K562 (cell line): ENCODE measurements at regions not wholly inside any gene's neighbourhood (a gene's known extent, or its start where the extent isn't known, plus 50 kb on each side); places are given as distances from the start of the nearest gene placed in this dataset.

ENCODE experiments used
- ATAC-seq: fragments of 200-7000 bp; cut with Tn5 transposase; 3 replicates; pipeline ENCODE4 v1.9.1; 2020; ENCODE audit warnings: moderate library complexity
- BruUV-seq: library from RNA; stranded (reverse); fragments of 400-500 nt; replicated peaks from 2 replicates; lab custom pipeline; 2021; lab: Mats Ljungman, UMichigan
- CTCF ChIA-PET: fragments of 300-600 bp; formaldehyde crosslinking; extraction: SDS; loops from one replicate; lab custom pipeline; 2021; ENCODE audit warnings: low intra/inter-chr PET ratio; lab: Yijun Ruan, JAX
- POLR2A ChIA-PET: fragments of 300-600, 350-650 bp; sonication (Branson Sonifier 250); formaldehyde crosslinking; extraction: SDS; loops from one replicate; lab custom pipeline; 2021; ENCODE audit warnings: antibody characterized with exemption, inconsistent platforms; lab: Yijun Ruan, JAX
- DNase-seq, 4 experiments: peaks; one replicate each; pipeline versions ENCODE4 v3.0.0 to v3.0.0-alpha.2; 2011 to 2018; ENCODE audit warnings: low spot score in 3 of 4, mixed read lengths in 3 of 4; ENCODE audit errors: extremely low read depth in 1 of 4
- FAIRE-seq: peaks from 2 replicates; lab custom pipeline; 2011; peaks lifted over from hg19 to GRCh38; lab: Jason Lieb, UNC
- H2AFZ ChIP-seq: 2 replicates; pipeline ENCODE4 v1.6.0; 2011; ENCODE audit warnings: low read depth, low read length, control low read depth, inconsistent platforms
- H3K27ac ChIP-seq: fragments of 200-600 bp; 3 replicates; pipeline ENCODE4 v1.8.0; 2011; ENCODE audit warnings: low read depth, mild to moderate bottlenecking, control low read depth, inconsistent platforms, low read length, moderate library complexity, mixed read lengths; ENCODE audit errors: extremely low read depth
- H3K27me3 ChIP-seq, 2 experiments: fragments of 300-600 bp in 1 of 2; 2 replicates in 1 of 2; 3 replicates in 1 of 2; pipeline versions ENCODE4 v1.6.0 to v1.8.0; 2011; ENCODE audit warnings: inconsistent platforms in 2 of 2, low read length in 2 of 2, mild to moderate bottlenecking in 1 of 2, mixed read lengths in 1 of 2, moderate library complexity in 1 of 2; ENCODE audit not compliant: control insufficient read depth in 2 of 2, insufficient read depth in 2 of 2
- H3K36me3 ChIP-seq: fragments of 300-600 bp; 3 replicates; pipeline ENCODE4 v1.8.0; 2011; ENCODE audit warnings: mild to moderate bottlenecking, low read length, inconsistent platforms; ENCODE audit not compliant: control insufficient read depth, insufficient read depth
- H3K4me1 ChIP-seq, 2 experiments: fragments of 200-600 bp in 1 of 2; replicated peaks in 1 of 2; 2 replicates in 1 of 2; 3 replicates in 1 of 2; pipeline versions ENCODE4 v1.5.1 to v1.8.0; 2011; ENCODE audit warnings: inconsistent platforms in 2 of 2, low read length in 2 of 2, mild to moderate bottlenecking in 1 of 2, mixed read lengths in 1 of 2, moderate library complexity in 1 of 2; ENCODE audit not compliant: control insufficient read depth in 2 of 2, insufficient read depth in 2 of 2
- H3K4me2 ChIP-seq: 2 replicates; pipeline ENCODE4 v1.6.1; 2011; ENCODE audit warnings: low read length, control low read depth, inconsistent platforms, mixed read lengths; ENCODE audit not compliant: insufficient read depth
- H3K4me3 ChIP-seq: fragments of 200-600 bp; sonication (generic), shearing (Covaris generic); 2 replicates; pipeline ENCODE4 v1.5.1; 2016; ENCODE audit warnings: control low read depth, inconsistent platforms
- H3K79me2 ChIP-seq: fragments of 200-600 bp; 3 replicates; pipeline ENCODE4 v1.8.0; 2011; ENCODE audit warnings: low read length, inconsistent platforms; ENCODE audit not compliant: control insufficient read depth, insufficient read depth
- H3K9ac ChIP-seq, 2 experiments: 2 replicates each; pipeline versions ENCODE4 v1.6.0 to v1.6.1; 2011; ENCODE audit warnings: low read depth in 2 of 2, low read length in 2 of 2, control low read depth in 1 of 2, inconsistent platforms in 1 of 2, mild to moderate bottlenecking in 1 of 2, mixed read lengths in 1 of 2; ENCODE audit not compliant: insufficient read depth in 1 of 2
- H3K9me1 ChIP-seq: one replicate; pipeline ENCODE4 v1.6.0; 2011; ENCODE audit warnings: inconsistent platforms, mild to moderate bottlenecking, low read length, moderate library complexity; ENCODE audit not compliant: control insufficient read depth, insufficient read depth
- H3K9me3 ChIP-seq: replicated peaks from 2 replicates; pipeline ENCODE4 v1.5.1; 2011; ENCODE audit warnings: low read depth, low read length, inconsistent platforms; ENCODE audit not compliant: control insufficient read depth, insufficient read depth
- H4K20me1 ChIP-seq: replicated peaks from 2 replicates; pipeline ENCODE4 v1.6.1; 2011; ENCODE audit warnings: low read length, inconsistent platforms, mixed read lengths; ENCODE audit not compliant: control insufficient read depth, insufficient read depth
- ATF6 ChIP-seq: sonication (generic); formaldehyde crosslinking; IDR thresholded peaks from 2 replicates; pipeline ENCODE4 v1.4.0; 2020; ENCODE audit warnings: mild to moderate bottlenecking, missing genetic modification reagents
- CBX8 ChIP-seq: fragments of 200-600 bp; sonication (generic); IDR thresholded peaks from 2 replicates; pipeline ENCODE4 v1.6.1; 2012; ENCODE audit warnings: borderline replicate concordance, mixed run types, low read depth, mild to moderate bottlenecking, moderate library complexity, mixed read lengths, low read length, control low read depth, inconsistent platforms; ENCODE audit not compliant: poor library complexity, severe bottlenecking; ENCODE audit errors: extremely low read depth
- EZH2 ChIP-seq: IDR thresholded peaks from 2 replicates; pipeline ENCODE4 v1.6.1; 2012; ENCODE audit warnings: low read depth, mild to moderate bottlenecking, inconsistent platforms, low read length, borderline replicate concordance
- HNRNPL ChIP-seq: fragments of 200-400 bp; formaldehyde crosslinking; IDR thresholded peaks from 2 replicates; pipeline ENCODE4 v1.6.1; 2017; ENCODE audit warnings: low read depth, mild to moderate bottlenecking, low read length
- SUPT5H ChIP-seq: fragments of 450-650 bp; IDR thresholded peaks from 2 replicates; pipeline ENCODE4 v1.6.1; 2016
- ZBTB7A ChIP-seq: IDR thresholded peaks from 2 replicates; pipeline ENCODE4 v1.6.1; 2011; ENCODE audit warnings: low read depth, mild to moderate bottlenecking, low read length, moderate library complexity, borderline replicate concordance; ENCODE audit not compliant: control insufficient read depth
- ZNF3 ChIP-seq: fragments of 250-450 bp; sonication (Bioruptor Pico); IDR thresholded peaks from 2 replicates; pipeline ENCODE4 v1.5.0; 2021; ENCODE audit warnings: mild to moderate bottlenecking, moderate library complexity
- ZNF696 ChIP-seq: fragments of 250-450 bp; sonication (Bioruptor Pico); conservative IDR thresholded peaks from 2 replicates; pipeline ENCODE4 v1.4.0; 2020; ENCODE audit warnings: mild to moderate bottlenecking, moderate library complexity
- ZNF764 ChIP-seq: fragments of 250-450 bp; sonication (Bioruptor Pico); IDR thresholded peaks from 2 replicates; pipeline ENCODE4 v1.4.0; 2020; ENCODE audit warnings: low read depth, mild to moderate bottlenecking, moderate library complexity
- WGBS: fragments of 100-300 bp; shearing (Covaris generic); methylation state at CpG from one replicate; pipeline ENCODE4 v1.1.6; 2016; ENCODE audit warnings: low coverage, mixed read lengths; ENCODE audit not compliant: insufficient coverage; ENCODE audit errors: missing lambda C conversion rate; 5-methylcytosine and 5-hydroxymethylcytosine counted together
- in situ Hi-C: fragments of 300-500 bp; cut with MboI; formaldehyde crosslinking; loops from 4 replicates; pipeline ENCODE4 v1.15.0; 2018; ENCODE audit warnings: inconsistent platforms, mixed read lengths
- intact Hi-C: fragments of 100-400 bp; cut with micrococcal nuclease; formaldehyde crosslinking; loops from 2 replicates; pipeline ENCODE4 v1.14.2; 2022
- TF ChIP-seq, protein P1 (sequence below): fragments of 450-650 bp; IDR thresholded peaks from 2 replicates; pipeline ENCODE4 v1.6.1; 2016; ENCODE audit warnings: low read depth, mild to moderate bottlenecking, moderate library complexity
- TF ChIP-seq, protein P2 (sequence below), 2 experiments: fragments of 450-650 bp; IDR thresholded peaks; 2 replicates each; pipeline ENCODE4 v1.6.1; 2016; ENCODE audit warnings: mild to moderate bottlenecking in 2 of 2, borderline replicate concordance in 1 of 2, low read depth in 1 of 2, moderate library complexity in 1 of 2

DNA sequence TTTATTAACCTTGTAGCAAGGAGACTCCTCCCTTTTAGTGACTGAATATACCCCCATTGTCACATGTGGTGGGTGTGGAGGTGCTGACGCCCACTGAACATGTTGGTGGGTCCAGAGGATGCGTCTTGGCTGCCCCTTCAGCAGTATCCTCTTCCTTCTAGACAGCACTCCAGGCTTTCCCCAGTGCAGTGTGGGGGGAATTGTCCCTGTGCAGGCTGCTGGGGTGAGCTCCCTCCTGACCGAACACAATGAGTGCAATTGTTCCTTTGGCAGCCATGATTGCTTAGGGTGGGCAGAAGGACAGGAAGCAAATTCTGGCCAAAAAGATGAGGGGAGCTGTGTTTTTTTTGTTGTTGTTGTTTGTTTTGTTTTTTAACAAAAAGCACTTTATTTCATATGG is 209.3 kb upstream of the PDE10A start (continued):
- TF ChIP-seq ZNF3 (CRISPR knock-in tag) (no peak), ATF6 (CRISPR knock-in tag) (no peak), CBX8 (no peak)
- TF ChIP-seq, protein P1, sequence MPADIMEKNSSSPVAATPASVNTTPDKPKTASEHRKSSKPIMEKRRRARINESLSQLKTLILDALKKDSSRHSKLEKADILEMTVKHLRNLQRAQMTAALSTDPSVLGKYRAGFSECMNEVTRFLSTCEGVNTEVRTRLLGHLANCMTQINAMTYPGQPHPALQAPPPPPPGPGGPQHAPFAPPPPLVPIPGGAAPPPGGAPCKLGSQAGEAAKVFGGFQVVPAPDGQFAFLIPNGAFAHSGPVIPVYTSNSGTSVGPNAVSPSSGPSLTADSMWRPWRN, result no peak

- ChIA-PET POLR2A (no interaction called here), CTCF (no interaction called here)
- Histone ChIP-seq H3K4me2 (no peak overlapping the region), H3K9ac (no peak overlapping the region), H3K9me3 (no peaks in the 10 kb centered on the region), H3K36me3 (no peaks in the 10 kb centered on the region), H3K27ac (no peak overlapping the region), H4K20me1 (no peaks in the 10 kb centered on the region), H3K27me3 (no peaks in the 10 kb centered on the region), H3K4me3 (no peak overlapping the region), H3K4me1 (no peaks in the 10 kb centered on the region), H3K9me1 (no peaks in the 10 kb centered on the region), H2AFZ (no peak overlapping the region), H3K79me2 (no peaks in the 10 kb centered on the region)
- in situ Hi-C loops (no loop called here), intact Hi-C loops (no loop called here)
- BruUV-seq, result no TSS peak
- ATAC-seq, result no peak
- 0% methylated on average over 3 of the region's 3 CpGs for WGBS
- no peak for FAIRE-seq
- DNase-seq, result no peak
- TF ChIP-seq ZBTB7A, result no peak
- TF ChIP-seq, protein P2, sequence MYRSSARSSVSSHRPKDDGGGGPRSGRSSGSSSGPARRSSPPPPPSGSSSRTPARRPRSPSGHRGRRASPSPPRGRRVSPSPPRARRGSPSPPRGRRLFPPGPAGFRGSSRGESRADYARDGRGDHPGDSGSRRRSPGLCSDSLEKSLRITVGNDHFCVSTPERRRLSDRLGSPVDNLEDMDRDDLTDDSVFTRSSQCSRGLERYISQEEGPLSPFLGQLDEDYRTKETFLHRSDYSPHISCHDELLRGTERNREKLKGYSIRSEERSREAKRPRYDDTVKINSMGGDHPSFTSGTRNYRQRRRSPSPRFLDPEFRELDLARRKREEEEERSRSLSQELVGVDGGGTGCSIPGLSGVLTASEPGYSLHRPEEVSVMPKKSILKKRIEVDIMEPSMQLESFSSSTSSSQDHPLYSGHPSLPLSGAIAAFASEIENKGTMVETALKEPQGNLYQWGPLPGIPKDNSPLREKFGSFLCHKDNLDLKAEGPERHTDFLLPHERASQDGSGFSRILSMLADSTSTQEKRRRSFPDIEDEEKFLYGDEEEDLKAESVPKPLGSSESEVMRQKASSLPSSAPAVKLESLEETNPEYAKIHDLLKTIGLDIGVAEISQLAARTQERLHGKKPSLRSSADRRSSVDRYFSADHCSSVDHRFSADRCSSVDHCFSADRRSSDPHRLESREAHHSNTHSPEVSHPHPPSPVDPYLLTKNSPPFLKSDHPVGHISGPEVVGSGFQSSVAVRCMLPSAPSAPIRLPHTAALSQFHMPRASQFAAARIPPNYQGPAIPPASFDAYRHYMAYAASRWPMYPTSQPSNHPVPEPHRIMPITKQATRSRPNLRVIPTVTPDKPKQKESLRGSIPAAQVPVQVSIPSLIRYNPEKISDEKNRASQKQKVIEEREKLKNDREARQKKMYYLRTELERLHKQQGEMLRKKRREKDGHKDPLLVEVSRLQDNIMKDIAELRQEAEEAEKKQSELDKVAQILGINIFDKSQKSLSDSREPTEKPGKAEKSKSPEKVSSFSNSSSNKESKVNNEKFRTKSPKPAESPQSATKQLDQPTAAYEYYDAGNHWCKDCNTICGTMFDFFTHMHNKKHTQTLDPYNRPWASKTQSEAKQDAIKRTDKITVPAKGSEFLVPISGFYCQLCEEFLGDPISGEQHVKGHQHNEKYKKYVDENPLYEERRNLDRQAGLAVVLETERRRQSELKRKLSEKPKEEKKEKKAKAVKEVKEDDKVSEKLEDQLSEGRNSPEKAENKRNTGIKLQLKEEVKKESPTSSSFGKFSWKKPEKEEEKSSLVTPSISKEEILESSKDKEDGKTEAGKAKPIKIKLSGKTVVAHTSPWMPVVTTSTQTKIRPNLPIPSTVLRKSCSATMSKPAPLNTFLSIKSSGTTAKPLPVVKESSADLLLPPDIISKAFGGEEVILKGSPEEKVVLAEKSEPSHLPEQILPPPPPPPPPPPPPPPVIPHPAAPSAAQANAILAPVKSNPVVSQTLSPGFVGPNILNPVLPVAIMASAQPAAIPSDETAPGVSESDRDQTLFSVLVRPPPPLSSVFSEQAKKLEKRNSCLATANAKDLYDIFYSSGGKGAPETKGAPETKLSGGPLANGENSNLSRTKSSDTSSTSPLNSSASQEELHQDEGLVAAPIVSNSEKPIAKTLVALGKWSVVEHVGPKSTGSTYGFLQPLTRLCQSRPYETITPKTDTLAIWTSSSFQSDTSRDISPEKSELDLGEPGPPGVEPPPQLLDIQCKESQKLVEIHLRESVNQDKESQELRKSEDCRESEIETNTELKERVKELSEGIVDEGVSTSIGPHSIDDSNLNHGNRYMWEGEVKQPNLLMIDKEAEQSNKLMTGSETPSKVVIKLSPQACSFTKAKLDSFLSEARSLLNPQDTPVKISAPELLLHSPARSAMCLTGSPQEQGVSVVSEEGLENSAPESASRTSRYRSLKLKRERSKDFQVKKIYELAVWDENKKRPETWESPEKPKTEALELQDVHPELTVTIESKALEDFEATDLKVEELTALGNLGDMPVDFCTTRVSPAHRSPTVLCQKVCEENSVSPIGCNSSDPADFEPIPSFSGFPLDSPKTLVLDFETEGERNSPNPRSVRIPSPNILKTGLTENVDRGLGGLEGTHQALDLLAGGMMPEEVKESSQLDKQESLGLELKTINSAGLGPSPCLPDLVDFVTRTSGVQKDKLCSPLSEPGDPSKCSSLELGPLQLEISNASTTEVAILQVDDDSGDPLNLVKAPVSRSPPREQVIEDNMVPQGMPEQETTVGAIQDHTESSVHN (IDR thresholded peaks at IDR 0.05; ENCODE audit: borderline replicate concordance in 1 of 2, low read depth in 1 of 2), result no peak
- no peak for TF ChIP-seq HNRNPL
- no peak for TF ChIP-seq ZNF696
- TF ChIP-seq SUPT5H, result no peak
- no peak for TF ChIP-seq ZNF764
- no peak for TF ChIP-seq EZH2
Observed at GRCh38 chr6:165871571-165871970, 208.5 kb upstream of the PDE10A start.
